HUES6 (cell line): ENCODE measurements at regions not wholly inside any gene's neighbourhood (a gene's known extent, or its start where the extent isn't known, plus 50 kb on each side); places are given as distances from the start of the nearest gene placed in this dataset.

Experiments used
- H3K27ac ChIP-seq: 2 replicates; pipeline ENCODE4 v1.7.0; 2013; ENCODE audit warnings: low read depth, mild to moderate bottlenecking, low read length, inconsistent platforms
- H3K27me3 ChIP-seq: 2 replicates; pipeline ENCODE4 v1.6.1; 2013; ENCODE audit warnings: low read length; ENCODE audit not compliant: control insufficient read depth, insufficient read depth
- H3K36me3 ChIP-seq: 2 replicates; pipeline ENCODE4 v1.6.1; 2013; ENCODE audit warnings: low read length; ENCODE audit not compliant: control insufficient read depth, insufficient read depth
- H3K4me1 ChIP-seq: 2 replicates; pipeline ENCODE4 v1.6.1; 2013; ENCODE audit warnings: low read length; ENCODE audit not compliant: control insufficient read depth, insufficient read depth
- H3K4me3 ChIP-seq: 2 replicates; pipeline ENCODE4 v1.5.1; 2013; ENCODE audit warnings: low read depth, low read length
- H3K9ac ChIP-seq: one replicate; pipeline ENCODE4 v1.6.1; 2013; ENCODE audit warnings: mild to moderate bottlenecking, low read length
- H3K9me3 ChIP-seq: 2 replicates; pipeline ENCODE4 v1.6.1; 2013; ENCODE audit warnings: low read depth, low read length; ENCODE audit not compliant: control insufficient read depth, insufficient read depth

GRCh38 chr1:187091666-187092065, 262.9 kb downstream of the PLA2G4A start:
- Histone ChIP-seq H3K4me1 (no peaks in the 10 kb centered on the region), H3K4me3 (no peak overlapping the region), H3K9me3 (peaks cover 21% of the 10 kb centered on the region), H3K27ac (no peak overlapping the region), H3K9ac (no peak overlapping the region), H3K27me3 (no peaks in the 10 kb centered on the region), H3K36me3 (no peaks in the 10 kb centered on the region)

- H3K9ac ChIP-seq: no peak overlapping the region
- H3K27me3 ChIP-seq: no peaks in the 10 kb centered on the region
- no peak overlapping the region for H3K27ac ChIP-seq
- H3K36me3 ChIP-seq: no peaks in the 10 kb centered on the region
- H3K9me3 ChIP-seq: peaks cover 21% of the 10 kb centered on the region
- H3K4me1 ChIP-seq: no peaks in the 10 kb centered on the region
- H3K4me3 ChIP-seq: no peak overlapping the region
Observed at GRCh38 chr1:187092104-187092503, 263.4 kb downstream of the PLA2G4A start.

GRCh38 chr1:187096689-187097088, 267.9 kb downstream of the PLA2G4A start:
- H3K27me3 ChIP-seq: no peaks in the 10 kb centered on the region
- H3K27ac ChIP-seq: no peak overlapping the region
- peaks cover 4% of the 10 kb centered on the region; the same call in 1 of the 2 replicates for H3K9me3 ChIP-seq
- no peaks in the 10 kb centered on the region for H3K4me1 ChIP-seq
- H3K9ac ChIP-seq: no peak overlapping the region
- no peak overlapping the region for H3K4me3 ChIP-seq
- H3K36me3 ChIP-seq: no peaks in the 10 kb centered on the region

GRCh38 chr1:187110351-187110750, 281.6 kb downstream of the PLA2G4A start:
- Histone ChIP-seq H3K27ac (no peak overlapping the region), H3K9ac (no peak overlapping the region), H3K36me3 (no peaks in the 10 kb centered on the region), H3K4me1 (no peaks in the 10 kb centered on the region), H3K9me3 (no peaks in the 10 kb centered on the region), H3K27me3 (no peaks in the 10 kb centered on the region), H3K4me3 (no peak overlapping the region)

- H3K9me3 ChIP-seq: no peaks in the 10 kb centered on the region
- no peak overlapping the region for H3K27ac ChIP-seq
- no peaks in the 10 kb centered on the region for H3K4me1 ChIP-seq
- no peaks in the 10 kb centered on the region for H3K27me3 ChIP-seq
- H3K9ac ChIP-seq: no peak overlapping the region
- no peaks in the 10 kb centered on the region for H3K36me3 ChIP-seq
- H3K4me3 ChIP-seq: no peak overlapping the region
Observed at GRCh38 chr1:187114792-187115191, 286.0 kb downstream of the PLA2G4A start.

GRCh38 chr1:187121661-187122060, 292.9 kb downstream of the PLA2G4A start:
- Histone ChIP-seq H3K36me3 (no peaks in the 10 kb centered on the region), H3K4me3 (no peak overlapping the region), H3K27ac (no peak overlapping the region), H3K9ac (no peak overlapping the region), H3K9me3 (no peaks in the 10 kb centered on the region), H3K4me1 (no peaks in the 10 kb centered on the region), H3K27me3 (no peaks in the 10 kb centered on the region)

GRCh38 chr1:187122566-187122965, 293.8 kb downstream of the PLA2G4A start:
- Histone ChIP-seq H3K27ac (no peak overlapping the region), H3K4me3 (no peak overlapping the region), H3K36me3 (no peaks in the 10 kb centered on the region), H3K4me1 (no peaks in the 10 kb centered on the region), H3K27me3 (no peaks in the 10 kb centered on the region), H3K9me3 (no peaks in the 10 kb centered on the region), H3K9ac (no peak overlapping the region)

GRCh38 chr1:187129132-187129531, 300.4 kb downstream of the PLA2G4A start:
- no peaks in the 10 kb centered on the region for H3K9me3 ChIP-seq
- H3K27ac ChIP-seq: no peak overlapping the region
- H3K9ac ChIP-seq: no peak overlapping the region
- H3K36me3 ChIP-seq: no peaks in the 10 kb centered on the region
- no peak overlapping the region for H3K4me3 ChIP-seq
- no peaks in the 10 kb centered on the region for H3K4me1 ChIP-seq
- no peaks in the 10 kb centered on the region for H3K27me3 ChIP-seq

- no peaks in the 10 kb centered on the region for H3K4me1 ChIP-seq
- H3K4me3 ChIP-seq: no peak overlapping the region
- H3K27ac ChIP-seq: no peak overlapping the region
- H3K27me3 ChIP-seq: no peaks in the 10 kb centered on the region
- H3K9me3 ChIP-seq: no peaks in the 10 kb centered on the region
- H3K36me3 ChIP-seq: no peaks in the 10 kb centered on the region
- no peak overlapping the region for H3K9ac ChIP-seq
Observed at GRCh38 chr1:187143783-187144182, 315.0 kb downstream of the PLA2G4A start.

- Histone ChIP-seq H3K9me3 (no peaks in the 10 kb centered on the region), H3K4me3 (no peak overlapping the region), H3K9ac (no peak overlapping the region), H3K36me3 (no peaks in the 10 kb centered on the region), H3K27me3 (no peaks in the 10 kb centered on the region), H3K4me1 (no peaks in the 10 kb centered on the region), H3K27ac (no peak overlapping the region)
Observed at GRCh38 chr1:187146388-187146787, 317.6 kb downstream of the PLA2G4A start.

GRCh38 chr1:187151555-187151954, 322.8 kb downstream of the PLA2G4A start:
- H3K27ac ChIP-seq: no peak overlapping the region
- no peak overlapping the region for H3K9ac ChIP-seq
- H3K4me3 ChIP-seq: no peak overlapping the region
- no peaks in the 10 kb centered on the region for H3K4me1 ChIP-seq
- H3K9me3 ChIP-seq: no peaks in the 10 kb centered on the region
- no peaks in the 10 kb centered on the region for H3K27me3 ChIP-seq
- no peaks in the 10 kb centered on the region for H3K36me3 ChIP-seq

GRCh38 chr1:187153047-187153446, 324.3 kb downstream of the PLA2G4A start:
- no peaks in the 10 kb centered on the region for H3K27me3 ChIP-seq
- H3K4me3 ChIP-seq: no peak overlapping the region
- peaks cover 5% of the 10 kb centered on the region; the same call in 1 of the 2 replicates for H3K4me1 ChIP-seq
- no peaks in the 10 kb centered on the region for H3K9me3 ChIP-seq
- H3K9ac ChIP-seq: no peak overlapping the region
- H3K36me3 ChIP-seq: no peaks in the 10 kb centered on the region
- H3K27ac ChIP-seq: no peak overlapping the region
